Tibial nerve (tissue), 4 donors: ENCODE measurements at regions not wholly inside any gene's neighbourhood (a gene's known extent, or its start where the extent isn't known, plus 50 kb on each side); places are given as distances from the start of the nearest gene placed in this dataset.

ENCODE experiments used
- CTCF ChIP-seq, 5 experiments: fragments of 200-600 bp in 3 of 5; fragments of 450-650 bp in 2 of 5; sonication (generic) in 3 of 5; IDR thresholded peaks; one replicate each; pipeline ENCODE4 v1.5.1; 2016 to 2019; ENCODE audit warnings: antibody characterized with exemption in 5 of 5, mild to moderate bottlenecking in 3 of 5, moderate library complexity in 2 of 5
- EP300 ChIP-seq, 2 donors: sonication (generic); formaldehyde crosslinking; IDR thresholded peaks; one replicate each; pipeline ENCODE4 v1.6.1; 2017; ENCODE audit warnings: antibody characterized with exemption in 2 of 2, mild to moderate bottlenecking in 1 of 2
- POLR2A ChIP-seq, 2 donors: fragments of 450-650 bp; IDR thresholded peaks; one replicate each; pipeline ENCODE4 v1.6.1; 2017; ENCODE audit warnings: antibody characterized with exemption in 2 of 2, mild to moderate bottlenecking in 2 of 2, moderate library complexity in 2 of 2

- TF ChIP-seq POLR2A (IDR thresholded peaks at IDR 0.05): no peak
- TF ChIP-seq CTCF (IDR thresholded peaks at IDR 0.05): no peak
- no peak for TF ChIP-seq EP300 (IDR thresholded peaks at IDR 0.05)
Observed at GRCh38 chr1:233544304-233544703, 69.6 kb upstream of the KCNK1 start.
